ENCODE measurements at regions not wholly inside any gene's neighbourhood (a gene's known extent, or its start where the extent isn't known, plus 50 kb on each side); places are given as distances from the start of the nearest gene placed in this dataset.

GRCh38 chr7:69259445-69259844, 338.8 kb upstream of the AUTS2 start:
- DNase-seq (ENCODE audit: low spot score), result no peak
- H3K27me3 ChIP-seq (ENCODE audit: control insufficient read depth in 4 of 4, insufficient read depth in 4 of 4, low read length in 3 of 4), result no peaks in the 10 kb centered on the region
- H3K9ac ChIP-seq (ENCODE audit: low read depth in 1 of 2, low read length in 2 of 2), result no peak overlapping the region
- TF ChIP-seq ZBTB33 (IDR thresholded peaks at IDR 0.05) (no peak), RAD21 (IDR thresholded peaks at IDR 0.05) (no peak), TAF1 (conservative IDR thresholded peaks at IDR 0.05) (no peak), REST (IDR thresholded peaks at IDR 0.05) (no peak), SP1 (IDR thresholded peaks at IDR 0.05) (no peak), NR2F2 (IDR thresholded peaks at IDR 0.05) (no peak), HNF4G (IDR thresholded peaks at IDR 0.05) (no peak), GABPA (IDR thresholded peaks at IDR 0.05 in 1 of 2, conservative IDR thresholded peaks at IDR 0.05 in 1 of 2) (no peak), YY1 (IDR thresholded peaks at IDR 0.05) (no peak), FOXA1 (IDR thresholded peaks at IDR 0.05) (no peak), MAX (IDR thresholded peaks at IDR 0.05) (no peak), CTCF (IDR thresholded peaks at IDR 0.05; ENCODE audit: low read depth, low read length, missing input control) (no peak), RXRA (IDR thresholded peaks at IDR 0.05) (no peak)
- no peak overlapping the region for H3K27ac ChIP-seq (ENCODE audit: low read depth in 1 of 2, low read length in 2 of 2)
- H3K9me3 ChIP-seq (ENCODE audit: control insufficient read depth in 4 of 4, low read length in 3 of 4), result no peaks in the 10 kb centered on the region
- H3K4me1 ChIP-seq (ENCODE audit: control insufficient read depth in 4 of 4, insufficient read depth in 4 of 4, low read length in 3 of 4), result peaks cover 0 to 8% (median 5%) of the 10 kb centered on the region in 4 donors
- 87% methylated on average over 2 of the region's 2 CpGs for WGBS
- no peak overlapping the region for H3K4me3 ChIP-seq (ENCODE audit: low read depth in 1 of 3, low read length in 3 of 3)
- no peaks in the 10 kb centered on the region for H3K36me3 ChIP-seq (ENCODE audit: control insufficient read depth in 4 of 4, insufficient read depth in 3 of 4, low read depth in 1 of 4, low read length in 3 of 4)

GRCh38 chr7:69260023-69260422, 338.3 kb upstream of the AUTS2 start:
- no peak overlapping the region for H3K9ac ChIP-seq (ENCODE audit: low read depth in 1 of 2, low read length in 2 of 2)
- no peak for DNase-seq (ENCODE audit: low spot score)
- TF ChIP-seq RXRA (IDR thresholded peaks at IDR 0.05) (no peak), GABPA (IDR thresholded peaks at IDR 0.05 in 1 of 2, conservative IDR thresholded peaks at IDR 0.05 in 1 of 2) (no peak), FOXA2 (IDR thresholded peaks at IDR 0.05) (no peak), JUND (IDR thresholded peaks at IDR 0.05) (no peak)
- no peak overlapping the region for H3K27ac ChIP-seq (ENCODE audit: low read depth in 1 of 2, low read length in 2 of 2)
- no peaks in the 10 kb centered on the region for H3K27me3 ChIP-seq (ENCODE audit: control insufficient read depth in 4 of 4, insufficient read depth in 4 of 4, low read length in 3 of 4)
- no peaks in the 10 kb centered on the region for H3K36me3 ChIP-seq (ENCODE audit: control insufficient read depth in 4 of 4, insufficient read depth in 3 of 4, low read depth in 1 of 4, low read length in 3 of 4)
- H3K9me3 ChIP-seq (ENCODE audit: control insufficient read depth in 4 of 4, low read length in 3 of 4), result no peaks in the 10 kb centered on the region
- H3K4me3 ChIP-seq (ENCODE audit: low read depth in 1 of 3, low read length in 3 of 3), result no peak overlapping the region
- 95% methylated on average over 4 of the region's 4 CpGs for whole genome bisulfite sequencing
- H3K4me1 ChIP-seq (ENCODE audit: control insufficient read depth in 4 of 4, insufficient read depth in 4 of 4, low read length in 3 of 4), result peaks cover 0 to 8% (median 5%) of the 10 kb centered on the region in 4 donors
